GM18519 (cell line): ENCODE measurements at regions not wholly inside any gene's neighbourhood (a gene's known extent, or its start where the extent isn't known, plus 50 kb on each side); places are given as distances from the start of the nearest gene placed in this dataset.
A peak's percentile ranks its signal among the peaks of the same experiment; 100 is the strongest.
"Not testable (repeated sequence)": the region's sequence is repeated elsewhere in the genome, so short reads cannot be mapped to it uniquely, and the experiment has no call there.

Experiments
- ATAC-seq: cut with Tn5 transposase; IDR thresholded peaks from one replicate; pipeline ENCODE4 v1.9.1; 2021; ENCODE audit warnings: mild to moderate bottlenecking, moderate library complexity; ENCODE audit not compliant: unreplicated experiment, low FRiP score

DNA sequence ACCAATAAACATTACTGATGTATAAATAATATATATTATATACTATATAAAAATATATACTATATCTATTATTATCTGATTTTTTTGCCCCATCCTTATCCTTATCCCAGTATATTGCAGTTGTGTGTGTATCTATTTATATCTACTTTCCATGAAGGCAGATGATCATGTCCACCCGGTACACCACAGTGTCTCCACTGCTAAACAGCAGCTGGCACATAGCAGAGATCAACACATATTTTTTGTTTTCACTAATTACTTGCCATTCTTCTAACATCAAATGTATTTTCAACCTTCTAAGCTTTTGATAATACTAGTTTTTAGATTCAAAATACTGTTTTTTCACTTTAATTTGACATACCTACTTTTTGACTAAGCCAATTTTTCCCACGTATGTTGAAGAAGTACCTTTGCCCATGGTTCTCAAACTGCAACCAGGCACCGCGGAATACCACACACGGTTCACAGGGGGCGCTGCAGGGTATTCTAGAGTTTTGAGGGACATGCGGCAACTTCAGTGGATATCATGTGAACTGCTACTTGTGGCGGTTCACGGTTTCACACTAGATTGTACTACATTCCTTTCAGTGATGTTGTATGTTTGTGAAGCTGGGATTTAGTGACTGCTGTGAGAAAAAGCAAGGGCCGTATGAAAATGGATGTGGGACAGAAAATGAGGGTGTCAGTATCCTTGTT, 182.5 kb upstream of the NPY2R start:
- ATAC-seq = peak; percentile 86

DNA sequence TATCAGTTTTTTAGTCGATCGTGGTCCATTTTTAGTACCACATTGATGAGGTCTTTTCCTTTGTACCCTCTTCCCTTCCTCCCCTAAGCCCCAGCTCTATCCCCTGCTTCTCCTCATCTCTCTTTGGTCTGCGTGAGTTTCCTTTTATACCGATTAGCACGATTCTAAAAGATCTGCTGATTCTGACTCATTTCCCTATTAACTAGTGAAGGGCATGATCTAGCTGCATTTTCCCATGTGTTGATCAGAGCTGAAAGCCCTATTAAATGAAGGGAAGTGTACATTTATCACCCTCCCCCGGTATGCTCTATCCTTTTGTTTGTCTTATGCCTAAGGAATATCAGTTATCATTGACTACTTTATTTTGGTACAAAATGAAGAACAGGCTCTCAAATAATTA, 181.7 kb upstream of the NPY2R start:
- ATAC-seq = no peak

DNA sequence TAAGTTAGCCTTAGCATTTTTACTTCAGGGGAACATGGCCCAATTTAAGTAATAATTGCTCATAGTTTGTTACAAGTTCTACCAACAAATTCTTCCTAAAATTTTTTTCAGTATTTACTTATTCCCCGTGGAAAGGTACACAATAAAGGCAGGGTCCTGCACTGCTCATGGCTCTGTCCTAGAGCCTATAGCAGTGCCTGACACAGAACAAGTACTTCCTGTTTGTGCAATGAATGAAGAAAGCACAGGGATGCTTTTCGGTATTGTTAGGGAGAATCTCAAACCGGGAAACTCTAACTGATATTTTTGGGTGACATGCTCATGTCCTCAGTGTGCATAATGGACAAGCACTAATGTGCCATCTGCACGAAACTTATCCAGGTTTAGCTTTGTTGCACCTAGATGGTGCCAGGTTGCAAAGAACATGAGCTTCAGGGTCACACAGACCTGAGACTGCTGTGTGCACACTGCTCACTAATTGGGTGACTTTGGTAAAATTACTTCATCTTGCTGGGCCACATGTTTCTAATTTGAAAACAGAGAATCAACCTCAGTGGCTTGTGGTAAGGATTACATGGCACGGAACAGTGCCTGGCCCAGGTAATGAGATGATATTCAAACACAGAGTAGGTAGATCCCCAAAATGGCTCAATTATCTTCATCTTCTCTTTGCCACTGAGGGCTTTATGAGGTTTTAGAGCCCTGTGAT, 175.8 kb upstream of the NPY2R start:
- peak; percentile 92 for ATAC-seq

DNA sequence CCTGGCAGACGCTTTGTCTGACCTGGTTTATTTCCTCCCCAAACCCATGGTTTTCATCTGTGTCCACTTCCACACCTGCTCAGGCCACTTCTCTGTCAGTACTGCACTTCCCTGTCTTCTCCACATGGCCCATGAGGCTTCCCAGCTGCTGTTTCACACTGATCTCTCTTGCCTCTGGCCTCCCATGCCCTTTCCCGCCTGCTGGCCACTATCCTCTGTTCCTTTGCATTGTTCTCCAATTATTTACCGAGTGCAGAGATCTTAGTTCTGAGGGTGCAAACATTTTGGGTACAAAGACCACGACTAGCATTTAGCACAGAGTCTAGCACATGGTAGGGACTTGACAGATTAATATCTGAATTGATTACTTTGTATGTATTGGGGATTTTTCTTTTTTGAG, 174.8 kb upstream of the NPY2R start:
- no peak for ATAC-seq

DNA sequence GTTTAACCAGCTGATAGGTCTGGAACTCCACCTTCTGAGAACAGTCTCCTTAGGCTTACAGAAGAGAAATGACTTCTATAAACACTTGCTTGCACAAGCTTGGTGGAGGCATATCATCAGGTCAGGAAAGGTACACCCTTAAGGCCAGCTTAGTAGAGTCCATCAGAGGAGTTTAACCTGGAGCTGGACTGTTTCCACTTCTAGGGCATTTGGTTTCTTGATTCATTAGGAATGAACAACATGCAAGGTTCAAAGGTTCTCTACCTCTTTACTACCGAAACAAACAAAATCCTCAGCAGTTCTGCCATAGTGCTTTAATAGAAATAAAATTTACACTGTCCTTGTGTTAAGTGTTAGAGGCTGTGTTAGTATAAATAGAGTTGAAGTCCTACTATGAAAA, 171.4 kb upstream of the NPY2R start:
- no peak for ATAC-seq

DNA sequence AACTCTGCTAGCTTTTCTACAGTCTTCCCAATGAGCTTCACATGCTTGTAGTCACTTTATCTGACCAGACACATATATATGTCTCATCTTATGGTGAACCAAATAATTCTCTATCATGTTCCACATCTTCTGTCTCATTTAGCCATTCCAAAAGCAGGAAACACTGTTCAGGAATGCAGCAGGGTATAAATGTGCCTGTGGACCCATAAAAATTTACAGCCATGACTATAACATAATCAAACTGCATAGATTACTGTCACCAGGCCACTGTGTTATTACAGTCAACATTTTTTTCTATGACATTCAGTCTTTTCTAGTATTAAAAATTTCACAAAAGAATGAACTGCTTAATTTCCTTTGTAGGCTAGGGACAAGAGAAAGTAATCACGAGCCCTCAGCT, 170.0 kb upstream of the NPY2R start:
- no peak for ATAC-seq

DNA sequence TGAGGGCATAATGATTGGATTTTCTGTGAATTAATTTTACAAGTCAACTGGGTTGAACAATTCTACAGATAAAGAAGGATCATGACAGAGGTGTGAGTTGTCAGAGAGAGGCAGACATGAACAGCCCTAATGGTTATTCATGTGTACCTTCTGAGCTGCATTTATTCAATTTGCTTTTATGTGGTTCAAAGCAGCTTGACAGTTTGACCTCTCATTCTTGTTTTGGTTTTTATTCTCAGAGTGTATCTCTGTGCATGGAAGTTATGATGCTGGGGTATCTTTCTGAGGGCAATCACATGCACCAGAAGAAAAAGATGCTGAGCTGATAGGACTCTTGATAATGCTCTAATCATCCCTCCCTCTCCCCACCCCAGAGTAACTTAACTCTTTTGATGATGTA, 169.3 kb upstream of the NPY2R start:
- ATAC-seq = no peak

DNA sequence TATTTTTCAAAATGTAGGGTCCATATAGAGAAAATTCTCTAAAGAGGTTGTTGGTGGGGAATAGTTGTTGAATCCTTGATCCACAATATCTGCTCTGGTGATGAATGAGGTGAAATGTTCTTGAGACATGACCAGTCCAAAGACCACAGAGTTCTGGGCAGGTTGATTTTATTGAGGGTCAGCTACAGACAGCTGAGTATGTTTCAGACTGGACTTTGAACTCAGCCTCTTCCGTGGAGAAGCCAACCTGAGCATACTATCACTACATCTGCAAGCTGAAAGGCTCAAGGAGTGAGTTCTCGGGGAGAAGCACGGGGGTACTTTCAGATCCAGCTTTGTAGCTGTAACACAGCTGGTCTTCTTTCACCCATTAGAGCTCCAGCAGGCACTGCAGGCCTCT, 168.4 kb upstream of the NPY2R start:
- no peak for ATAC-seq

DNA sequence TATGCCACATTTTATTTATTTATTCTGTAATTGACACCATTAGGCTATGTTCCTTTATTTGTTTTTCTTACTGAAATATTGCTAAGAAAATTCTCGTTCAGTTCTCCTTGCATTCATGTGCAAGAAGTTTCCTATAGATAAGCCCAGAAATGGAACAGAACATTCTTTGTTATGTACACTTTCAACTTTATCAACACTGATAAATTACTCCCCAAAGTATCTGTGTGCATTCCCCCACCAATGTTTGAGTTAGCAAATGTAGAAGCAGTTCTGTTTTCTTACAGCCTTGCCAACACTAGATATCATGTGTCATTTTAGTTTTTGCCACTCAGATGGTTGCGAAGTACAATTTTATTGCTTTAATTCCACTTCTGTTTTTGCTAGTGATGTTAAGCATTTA, 166.4 kb upstream of the NPY2R start:
- no peak for ATAC-seq

DNA sequence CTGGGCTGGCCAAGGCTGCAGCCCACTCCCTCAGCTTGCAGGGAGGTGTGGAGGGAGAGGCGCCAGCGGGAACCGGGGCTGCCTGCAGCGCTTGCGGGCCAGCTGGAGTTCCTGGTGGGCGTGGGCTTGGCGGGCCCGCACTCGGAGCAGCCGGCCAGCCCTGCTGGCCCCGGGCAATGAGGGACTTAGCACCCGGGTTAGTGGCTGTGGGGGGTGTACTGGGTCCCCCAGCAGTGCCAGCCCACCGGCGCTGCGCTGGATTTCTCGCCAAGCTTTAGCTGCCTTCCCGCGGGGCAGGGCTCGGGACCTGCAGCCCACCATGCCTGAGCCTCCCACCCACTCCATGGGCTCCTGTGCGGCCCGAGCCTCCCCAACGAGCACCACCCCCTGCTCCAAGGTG, 164.2 kb upstream of the NPY2R start:
- ATAC-seq = not testable (repeated sequence)

DNA sequence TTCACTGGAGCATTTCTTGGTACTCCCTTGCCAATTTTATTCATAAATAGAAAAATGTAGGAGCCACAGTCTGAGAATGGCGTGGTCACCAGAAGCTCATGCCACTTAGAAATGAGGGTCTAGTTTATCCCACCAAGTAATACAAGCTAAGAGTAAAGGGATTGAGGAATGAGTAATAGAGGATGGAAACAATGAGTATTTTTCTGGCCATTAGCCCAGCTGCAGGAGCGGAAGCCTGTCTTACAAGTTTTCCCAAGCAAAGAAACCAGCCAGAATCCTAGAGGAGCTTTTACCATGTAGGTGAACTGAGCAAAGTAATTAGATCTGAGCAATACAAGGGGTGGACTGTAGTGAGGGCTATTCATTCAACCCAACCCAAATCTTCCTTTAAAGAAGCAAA, 160.7 kb upstream of the NPY2R start:
- no peak for ATAC-seq

DNA sequence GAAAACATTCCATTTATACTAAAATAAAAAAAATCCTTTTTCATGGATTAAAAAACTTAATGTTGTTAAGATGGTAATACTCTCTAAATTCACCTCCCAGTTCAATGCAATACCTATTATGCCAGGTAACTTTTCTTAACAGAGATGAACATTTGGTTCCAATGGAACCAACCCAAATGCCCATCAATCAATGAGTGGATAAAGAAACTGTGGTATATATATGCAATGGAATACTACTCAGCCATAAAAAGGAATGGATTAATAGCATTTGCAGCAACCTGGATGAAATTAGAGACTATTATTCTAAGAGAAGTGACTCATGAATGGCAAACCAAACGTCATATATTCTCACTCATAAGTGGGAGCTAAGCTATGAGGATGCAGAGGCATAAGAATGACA, 154.4 kb upstream of the NPY2R start:
- ATAC-seq = not testable (repeated sequence)

DNA sequence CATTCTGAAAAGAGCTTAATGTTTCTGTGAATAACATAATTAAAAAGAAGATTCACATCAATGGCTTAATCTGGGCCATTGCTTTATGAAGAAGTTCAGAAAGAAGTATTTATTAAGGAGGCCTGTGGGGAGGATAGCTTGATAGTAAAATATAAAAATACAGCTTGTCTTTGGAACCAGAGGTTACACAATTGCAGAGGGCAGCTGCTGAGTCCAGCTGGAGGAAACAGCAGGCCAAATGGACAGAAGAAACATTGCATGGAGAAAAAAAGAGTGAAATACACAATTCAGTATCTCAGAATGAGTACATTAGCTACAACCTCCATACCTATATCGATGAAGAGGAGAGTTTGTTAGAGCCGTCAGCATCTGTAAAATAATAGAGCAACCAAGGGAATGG, 148.0 kb upstream of the NPY2R start:
- ATAC-seq = no peak

DNA sequence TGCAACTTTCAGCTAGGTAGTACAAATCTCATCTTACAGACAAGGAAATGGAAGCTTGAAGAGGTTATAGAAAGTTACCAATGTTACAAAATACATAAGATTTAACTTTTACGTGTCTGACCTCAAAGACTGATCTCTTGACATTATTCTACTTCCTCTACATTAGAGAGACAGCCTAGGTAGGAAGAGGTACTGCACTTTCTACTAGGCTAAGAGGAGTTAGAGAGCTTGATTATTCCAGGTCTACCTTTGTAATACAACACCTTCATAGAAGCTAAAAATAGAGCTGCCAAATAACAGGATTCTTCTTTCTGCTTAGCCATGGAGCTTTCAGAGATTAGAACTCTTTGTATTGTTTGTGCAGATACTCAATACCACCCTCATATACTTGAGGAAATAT, 147.6 kb upstream of the NPY2R start:
- ATAC-seq = no peak

DNA sequence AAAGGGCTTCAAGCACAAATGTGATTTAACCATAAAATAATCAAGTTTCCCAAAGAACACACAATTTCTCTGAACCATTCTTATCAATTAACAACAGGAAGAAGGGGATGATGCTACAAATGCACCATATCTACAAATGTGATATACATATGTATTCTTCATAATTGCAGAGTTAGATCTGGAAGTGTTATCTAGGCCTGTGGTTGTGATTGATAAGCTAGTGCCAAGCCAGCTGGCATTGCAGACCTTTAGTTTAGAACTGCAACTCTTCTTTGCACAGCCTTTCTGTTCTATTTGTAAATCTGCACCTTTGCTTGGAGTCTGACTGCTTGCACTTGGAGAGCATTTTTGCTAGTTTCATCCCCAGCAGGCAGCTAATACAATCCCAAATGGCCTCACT, 145.5 kb upstream of the NPY2R start:
- no peak for ATAC-seq

DNA sequence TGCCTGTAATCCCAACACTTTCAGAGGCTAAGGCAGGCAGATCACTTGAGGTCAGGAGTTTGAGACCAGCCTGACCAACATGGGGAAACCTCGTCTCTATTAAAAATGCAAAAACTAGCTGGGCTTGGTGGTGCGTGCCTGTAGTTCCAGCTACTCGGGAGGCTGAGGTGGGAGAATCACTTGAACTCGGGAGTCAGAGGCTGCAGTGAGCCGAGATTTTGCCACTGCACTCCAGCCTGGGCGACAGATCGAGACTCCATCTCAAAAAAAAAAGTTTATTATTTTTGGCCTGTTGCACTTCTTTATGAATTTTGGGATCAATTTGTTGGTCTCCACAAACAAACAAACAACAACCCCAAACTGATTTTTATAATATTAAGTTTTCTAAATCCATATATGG, 143.5 kb upstream of the NPY2R start:
- not testable (repeated sequence) for ATAC-seq

DNA sequence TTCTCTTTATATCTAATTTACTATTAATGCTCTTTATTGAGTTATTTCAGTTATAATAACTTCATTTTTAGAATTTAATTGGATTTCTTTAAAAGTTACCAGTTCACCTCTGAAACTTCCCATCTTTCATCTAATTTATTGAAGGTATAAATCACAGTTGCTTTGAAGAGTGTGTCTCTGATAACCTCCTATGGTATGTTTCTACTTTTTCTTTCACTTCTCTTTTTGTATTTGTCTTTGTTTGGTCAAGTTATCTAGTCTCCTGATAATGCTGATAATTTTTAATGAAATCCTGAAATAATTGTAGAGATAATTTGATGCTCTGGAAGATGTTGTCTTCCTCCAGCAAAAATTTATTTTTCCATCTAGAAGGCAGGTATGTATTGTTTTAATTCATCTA, 141.6 kb upstream of the NPY2R start:
- no peak for ATAC-seq

DNA sequence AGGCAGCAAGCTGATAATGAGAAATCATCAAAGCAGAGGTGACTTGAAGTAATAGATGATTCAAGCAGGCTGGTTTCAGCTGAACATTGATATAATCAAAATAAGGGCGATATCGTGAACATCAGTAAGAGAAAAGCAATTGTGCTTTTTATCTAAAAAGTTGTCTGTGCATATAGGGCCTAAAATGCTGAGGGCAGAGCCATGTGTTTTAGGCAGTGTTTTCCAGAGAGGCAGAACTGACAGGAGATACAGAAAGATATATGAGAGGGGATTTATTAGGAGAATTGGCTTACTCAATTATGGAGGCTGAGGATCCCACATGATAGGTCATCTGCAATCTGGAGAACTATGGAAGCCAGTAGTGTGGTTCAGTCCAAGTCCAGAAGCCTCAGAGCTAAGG, 136.5 kb upstream of the NPY2R start:
- no peak for ATAC-seq

DNA sequence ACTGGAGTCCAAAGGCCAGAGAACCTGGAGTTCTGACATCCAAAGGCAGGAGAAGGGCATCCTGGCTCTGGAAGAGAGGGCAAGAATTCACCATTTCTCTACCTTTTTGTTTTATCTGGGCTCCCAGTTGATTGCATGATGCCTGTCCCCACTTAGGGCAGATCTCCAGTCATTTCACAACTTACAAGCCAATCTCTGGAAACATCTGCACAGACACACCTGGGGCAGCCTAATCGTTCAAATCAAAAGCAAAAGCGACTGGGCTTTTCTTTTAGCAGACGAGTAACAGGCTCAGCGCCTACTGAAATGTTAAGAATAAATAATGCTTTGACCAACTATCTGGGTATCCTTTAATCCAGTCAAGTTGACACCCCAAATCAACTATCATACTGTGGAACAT, 136.0 kb upstream of the NPY2R start:
- peak; percentile 50 for ATAC-seq

DNA sequence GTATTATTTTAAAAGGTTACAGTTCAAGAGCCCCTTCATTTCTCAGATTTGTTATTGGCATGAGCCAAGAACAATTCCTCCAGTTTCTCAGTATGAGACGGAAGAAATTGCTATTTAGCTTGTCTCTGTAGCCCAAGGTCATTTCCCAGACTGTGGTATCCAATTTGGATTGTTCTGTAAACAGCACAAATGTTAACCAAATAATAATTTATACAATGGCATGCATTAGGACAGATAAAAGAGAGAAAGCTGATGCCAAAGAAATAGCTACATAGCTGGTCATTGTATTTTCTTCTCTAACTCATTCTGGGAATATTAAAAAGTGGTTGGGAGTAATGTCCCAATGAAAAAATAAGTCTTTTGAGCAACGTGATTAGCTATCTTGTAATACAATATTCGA, 134.6 kb upstream of the NPY2R start:
- ATAC-seq = no peak

DNA sequence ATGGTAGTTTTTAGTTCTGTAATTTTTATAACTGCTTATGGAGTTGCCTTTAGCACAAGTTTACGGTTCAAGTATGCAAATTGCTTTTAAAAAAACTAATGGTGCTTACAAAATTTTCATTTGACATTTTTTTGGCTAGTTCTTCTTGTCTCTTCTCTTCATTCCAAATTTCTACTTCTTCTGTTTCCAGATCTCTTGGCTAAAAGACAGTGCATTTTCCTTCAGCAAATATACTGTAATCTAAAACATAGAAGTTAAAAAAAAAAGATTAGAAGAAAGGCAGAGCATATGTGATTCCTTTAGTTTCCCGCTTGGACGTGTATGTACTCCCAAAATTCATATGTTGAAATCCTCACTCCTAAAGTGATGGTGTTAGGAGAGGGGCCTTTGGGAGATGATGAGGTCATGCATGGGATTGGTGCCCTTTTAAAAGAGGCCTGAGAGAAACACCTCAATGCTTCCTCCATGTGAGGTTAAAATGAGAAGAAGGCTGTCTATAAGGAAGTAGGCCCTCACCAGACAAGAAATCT, 132.1 kb upstream of the NPY2R start:
- no peak for ATAC-seq
